Fibroblast of the conjunctiva (primary cell): ENCODE measurements at regions not wholly inside any gene's neighbourhood (a gene's known extent, or its start where the extent isn't known, plus 50 kb on each side); places are given as distances from the start of the nearest gene placed in this dataset.

Source experiments
- DNase-seq: peaks from one replicate; pipeline ENCODE4 v3.0.0-alpha.2; 2010; ENCODE audit warnings: low read depth

GRCh38 chr9:109830545-109830944 is 50.5 kb downstream of the PALM2AKAP2 start:
- DNase-seq: no peak

- DNase-seq: no peak
These were observed 52.1 kb downstream of the PALM2AKAP2 start for GRCh38 chr9:109831998-109832658.

GRCh38 chr9:109834855-109835254 is 54.9 kb downstream of the PALM2AKAP2 start:
- DNase-seq: no peak

DNA sequence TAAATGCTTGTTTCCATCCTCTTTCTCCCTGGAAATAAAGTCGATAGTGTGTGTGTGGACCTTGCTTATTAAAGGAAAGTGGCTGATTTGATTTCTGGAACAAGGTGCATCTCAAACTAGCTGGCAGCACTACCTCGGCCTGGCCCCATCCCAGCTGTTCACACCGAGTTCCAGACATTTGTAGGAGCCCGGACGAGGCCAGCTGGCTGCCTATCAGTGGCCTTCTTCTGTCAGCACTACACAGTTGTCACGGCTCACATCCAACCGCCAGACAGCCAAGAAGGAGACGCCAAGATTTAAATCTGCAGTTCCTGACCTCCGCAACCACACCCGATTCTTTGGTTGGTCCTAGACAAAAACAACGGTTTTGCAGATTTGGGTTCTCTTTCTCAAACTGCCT is 63.6 kb downstream of the PALM2AKAP2 start:
- no peak for DNase-seq

- DNase-seq: no peak
These were observed 65.2 kb downstream of the PALM2AKAP2 start for GRCh38 chr9:109845226-109845625.

DNA sequence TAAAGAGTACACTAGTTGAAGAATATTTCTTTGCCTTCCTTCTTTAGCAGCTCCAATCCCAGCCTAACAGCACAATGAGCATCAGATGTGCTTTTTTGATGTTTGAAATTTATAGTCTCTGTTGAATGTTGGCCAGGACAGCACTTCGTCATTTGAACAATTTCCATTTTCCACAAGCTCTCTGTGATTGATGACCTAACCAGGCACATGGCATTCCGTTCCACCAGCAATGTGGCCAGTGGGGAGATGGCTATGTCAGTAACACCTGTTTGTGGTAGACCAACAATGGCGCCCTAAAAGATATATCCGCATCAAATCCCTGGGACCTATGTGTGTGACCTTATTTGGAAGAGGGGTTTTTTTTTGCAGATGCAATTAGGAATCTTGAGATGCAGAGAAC is 66.8 kb downstream of the PALM2AKAP2 start:
- DNase-seq: no peak

DNA sequence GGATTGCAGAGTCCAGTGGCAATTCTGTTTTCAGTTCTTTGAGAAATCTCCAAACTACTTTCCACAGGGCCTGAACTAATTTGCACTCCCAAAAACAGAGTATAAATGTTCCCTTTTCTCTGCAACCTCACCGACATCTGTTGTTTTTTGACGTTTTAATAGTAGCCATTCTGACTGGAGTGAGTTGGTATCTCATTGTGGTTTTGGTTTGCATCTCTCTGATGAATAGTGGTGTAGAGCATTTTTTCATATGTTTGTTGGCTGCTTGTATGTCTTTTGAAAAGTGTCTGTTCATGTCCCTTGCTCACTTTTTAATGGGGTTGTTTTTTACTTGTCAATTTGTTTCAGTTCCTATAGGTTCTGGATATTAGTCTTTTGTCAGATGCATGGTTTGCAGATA is 72.6 kb downstream of the PALM2AKAP2 start:
- no peak for DNase-seq

- no peak for DNase-seq
These were observed 75.5 kb downstream of the PALM2AKAP2 start for GRCh38 chr9:109855540-109855939.

GRCh38 chr9:109856785-109857184 is 76.8 kb downstream of the PALM2AKAP2 start:
- no peak for DNase-seq

DNA sequence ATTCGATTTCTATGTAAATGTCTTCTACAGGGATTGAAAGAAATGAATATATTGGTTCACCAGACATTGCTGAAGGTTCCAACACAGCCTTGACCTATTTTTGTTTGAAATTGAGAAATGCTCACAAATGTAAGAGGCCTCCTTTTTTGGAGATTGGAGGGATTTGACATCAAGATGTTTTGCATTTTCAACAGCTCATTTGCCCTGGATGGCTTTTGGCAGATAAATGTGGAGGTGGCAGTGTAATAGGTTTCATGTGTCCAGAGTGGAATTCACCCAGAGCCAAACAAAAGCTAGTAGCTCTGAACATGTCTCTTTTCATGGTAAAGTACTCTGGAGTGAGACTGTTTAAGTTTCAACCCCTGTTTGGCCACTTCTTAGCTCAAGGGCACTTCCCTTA is 77.3 kb downstream of the PALM2AKAP2 start:
- DNase-seq: no peak

DNA sequence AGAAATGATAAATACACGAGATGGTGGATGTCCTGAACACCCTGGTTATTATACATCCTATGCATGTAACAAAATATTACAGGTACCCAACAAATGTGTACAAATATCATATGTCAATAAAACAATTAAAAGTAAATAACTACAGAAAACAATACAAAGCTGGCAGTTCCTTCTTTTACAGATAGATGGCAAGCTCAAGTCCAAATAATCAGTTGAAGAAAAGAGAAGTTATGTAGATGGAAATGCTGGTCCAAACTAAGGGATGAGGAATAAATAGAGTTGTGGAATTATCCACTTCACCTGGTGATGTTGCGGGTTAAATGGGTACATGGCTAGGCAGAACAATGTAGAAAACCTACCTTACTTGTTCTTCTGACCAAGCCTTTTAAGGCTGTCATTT is 79.4 kb downstream of the PALM2AKAP2 start:
- DNase-seq: no peak

GRCh38 chr9:109860521-109860920 is 80.5 kb downstream of the PALM2AKAP2 start:
- DNase-seq: no peak

DNA sequence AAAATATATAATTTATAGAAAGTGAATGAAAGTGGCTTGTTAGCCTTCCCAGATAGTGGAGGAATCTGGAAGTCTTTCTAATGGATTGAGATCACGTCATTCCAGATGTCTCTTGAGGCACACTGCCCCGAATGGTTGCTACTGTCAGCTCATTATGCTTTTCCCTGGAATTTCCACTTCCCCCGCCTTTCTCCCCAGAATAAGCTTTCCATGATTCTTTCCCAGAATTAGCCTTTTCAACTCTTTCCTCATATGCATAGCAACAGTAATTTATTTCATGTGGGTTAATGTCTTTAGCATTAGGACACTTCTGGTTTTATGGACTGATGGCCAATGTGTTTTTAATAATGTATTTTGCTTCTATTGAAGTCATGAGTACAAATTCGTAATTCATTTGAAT is 81.5 kb downstream of the PALM2AKAP2 start:
- no peak for DNase-seq

GRCh38 chr9:109861918-109862317 is 81.9 kb downstream of the PALM2AKAP2 start:
- DNase-seq: no peak

DNA sequence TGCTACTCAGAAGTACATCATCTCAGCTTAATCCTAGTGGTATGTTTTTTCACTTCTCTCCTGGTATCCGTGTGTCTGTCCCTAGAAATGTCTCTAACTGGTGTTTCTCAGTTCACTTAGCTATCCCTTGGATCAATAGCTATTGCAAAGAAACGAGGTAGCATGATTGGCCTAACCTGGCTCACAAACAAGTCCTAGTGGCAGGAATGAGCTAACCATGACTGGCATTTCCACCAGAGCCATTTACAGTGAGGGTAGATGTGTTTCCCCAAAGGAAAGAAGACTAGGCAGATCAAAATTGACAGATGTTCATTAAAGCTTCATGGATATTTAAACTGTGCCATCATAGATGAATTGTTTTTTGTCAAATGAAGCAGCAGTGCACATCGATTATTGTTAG is 82.5 kb downstream of the PALM2AKAP2 start:
- DNase-seq: no peak

GRCh38 chr9:109863961-109864360 is 84.0 kb downstream of the PALM2AKAP2 start:
- no peak for DNase-seq

DNA sequence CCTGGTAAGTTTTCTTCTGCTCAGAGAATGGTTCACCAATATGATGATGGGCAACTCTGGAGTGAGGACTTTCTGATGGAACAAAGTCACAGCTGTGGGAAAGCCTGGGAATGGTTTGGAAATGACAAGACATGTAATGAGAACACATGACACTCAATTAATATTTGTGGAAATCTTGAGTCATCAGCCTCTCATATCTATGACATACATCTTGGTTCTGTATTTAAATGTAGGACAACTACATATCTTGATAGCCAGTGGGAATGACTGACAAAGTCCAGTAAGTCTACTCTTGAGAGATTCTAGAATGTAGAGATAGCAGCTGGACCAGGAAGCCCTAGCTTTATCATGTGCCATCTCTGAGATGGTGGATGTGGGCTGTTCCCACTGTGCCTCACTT is 85.5 kb downstream of the PALM2AKAP2 start:
- DNase-seq: no peak

GRCh38 chr9:109868207-109868606 is 88.2 kb downstream of the PALM2AKAP2 start:
- no peak for DNase-seq

GRCh38 chr9:109868722-109869121 is 88.7 kb downstream of the PALM2AKAP2 start:
- DNase-seq: no peak

DNA sequence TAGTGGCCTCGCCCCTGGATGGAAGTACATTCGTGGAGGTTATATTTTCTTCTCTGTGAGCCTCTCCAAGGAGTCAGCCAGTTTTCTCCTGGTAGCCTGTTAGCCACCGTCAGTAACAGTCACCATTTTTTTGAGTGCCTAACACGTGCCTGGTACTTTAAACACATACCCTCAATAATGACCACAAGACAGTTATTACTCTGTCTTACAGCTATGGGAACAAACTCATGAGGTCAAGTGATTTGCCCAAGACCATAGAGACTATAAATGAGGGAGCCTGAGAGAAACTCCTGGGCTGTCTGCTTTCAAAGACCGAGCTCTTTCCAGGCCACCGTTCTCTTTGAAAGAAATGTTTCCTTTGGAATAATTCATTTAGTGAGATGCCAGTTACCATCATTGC is 90.4 kb downstream of the PALM2AKAP2 start:
- no peak for DNase-seq

- no peak for DNase-seq
These were observed 92.9 kb downstream of the PALM2AKAP2 start for GRCh38 chr9:109872901-109873300.

GRCh38 chr9:109875495-109876129 is 95.6 kb downstream of the PALM2AKAP2 start:
- DNase-seq: no peak

DNA sequence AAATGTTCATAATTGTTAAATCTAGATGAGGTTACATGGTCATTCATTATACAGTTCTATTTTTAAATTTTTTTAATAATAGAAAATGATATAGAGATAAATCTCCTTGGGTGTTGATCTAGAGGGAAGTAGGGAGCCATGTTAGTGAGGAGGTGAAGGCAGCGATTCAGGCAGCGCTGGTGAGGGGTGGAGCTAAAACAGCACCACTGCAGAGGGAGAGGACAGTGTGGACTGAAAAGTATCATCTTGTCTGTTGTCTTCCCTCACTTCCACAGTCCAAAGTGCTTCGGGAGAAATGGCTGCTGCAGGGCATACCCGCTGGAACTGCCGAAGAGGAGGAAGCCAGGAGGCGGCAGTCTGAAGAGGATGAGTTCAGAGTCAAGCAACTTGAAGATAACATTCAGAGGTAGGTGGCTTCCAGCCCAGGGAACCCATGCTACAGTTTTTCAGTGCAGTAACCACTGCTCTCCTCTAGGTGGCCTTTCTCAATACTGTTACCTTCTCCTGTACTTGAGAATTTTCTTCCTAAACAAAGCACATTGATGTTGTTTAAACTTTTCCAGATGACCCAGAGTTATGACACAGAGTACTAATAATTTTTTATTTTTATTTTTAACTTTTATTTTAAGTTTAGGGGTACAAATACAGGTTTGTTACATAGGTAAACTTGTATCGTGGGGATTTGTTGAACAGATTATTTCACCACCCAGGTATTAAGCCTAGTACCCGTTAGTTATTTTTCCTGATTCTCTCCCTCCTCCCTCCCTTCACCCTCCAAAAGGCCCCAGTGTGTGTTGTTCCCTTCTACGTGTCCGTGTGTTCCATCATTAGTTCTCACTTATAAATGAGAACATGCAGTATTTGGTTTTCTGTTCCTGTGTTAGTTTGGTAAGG is 100.5 kb downstream of the PALM2AKAP2 start:
- no peak for DNase-seq
